GM10266 (cell line): ENCODE measurements at regions not wholly inside any gene's neighbourhood (a gene's known extent, or its start where the extent isn't known, plus 50 kb on each side); places are given as distances from the start of the nearest gene placed in this dataset.
"Not testable (repeated sequence)": the region's sequence is repeated elsewhere in the genome, so short reads cannot be mapped to it uniquely, and the experiment has no call there.

ENCODE experiments used
- DNase-seq: peaks from one replicate; pipeline ENCODE4 v3.0.0; 2012; ENCODE audit errors: extremely low spot score
- CTCF ChIP-seq: IDR thresholded peaks from 2 replicates; pipeline ENCODE4 v1.5.1; 2012; ENCODE audit warnings: mild to moderate bottlenecking, low read depth; ENCODE audit not compliant: control insufficient read depth, insufficient read depth; ENCODE audit errors: missing control alignments

GRCh38 chr16:66251476-66252160, 114.9 kb upstream of the CDH5 start:
- no peak for DNase-seq
- TF ChIP-seq CTCF: no peak

GRCh38 chr16:66250686-66251431, 115.6 kb upstream of the CDH5 start:
- no peak for TF ChIP-seq CTCF
- DNase-seq: no peak

GRCh38 chr16:66247516-66248481, 118.7 kb upstream of the CDH5 start:
- no peak for TF ChIP-seq CTCF
- no peak for DNase-seq

GRCh38 chr16:66245868-66246267, 120.6 kb upstream of the CDH5 start:
- TF ChIP-seq CTCF: no peak
- no peak for DNase-seq

- DNase-seq: no peak
- no peak for TF ChIP-seq CTCF
Observed at GRCh38 chr16:66245072-66245471, 121.4 kb upstream of the CDH5 start.

GRCh38 chr16:66242672-66243071, 123.8 kb upstream of the CDH5 start:
- no peak for TF ChIP-seq CTCF
- DNase-seq: no peak

- not testable (repeated sequence) for DNase-seq
Observed at GRCh38 chr16:66242206-66242605, 124.3 kb upstream of the CDH5 start.
